T-helper 17 cell (primary cell): ENCODE measurements at regions not wholly inside any gene's neighbourhood (a gene's known extent, or its start where the extent isn't known, plus 50 kb on each side); places are given as distances from the start of the nearest gene placed in this dataset.
A peak's percentile ranks its signal among the peaks of the same experiment; 100 is the strongest.

Experiments
- ATAC-seq: fragments of 150-1000 bp; cut with Tn5 transposase; 2 replicates; pipeline ENCODE4 v1.10.0; 2021; ENCODE audit warnings: mild to moderate bottlenecking, moderate library complexity
- DNase-seq, 3 donors: peaks; one replicate each; pipeline versions ENCODE4 v3.0.0 to v3.0.0-alpha.2; 2020 to 2021
- H3K9me3 ChIP-seq: one replicate; pipeline ENCODE4 v1.7.0; 2013; ENCODE audit warnings: low read length, mild to moderate bottlenecking; ENCODE audit not compliant: control insufficient read depth, poor library complexity, severe bottlenecking
- H3K27ac Mint-ChIP-seq: one replicate; pipeline ENCODE4 v1.8.0; 2022; ENCODE audit warnings: mild to moderate bottlenecking, moderate library complexity, mixed read lengths
- H3K27me3 Mint-ChIP-seq: one replicate; pipeline ENCODE4 v1.8.0; 2022; ENCODE audit warnings: mixed read lengths
- H3K36me3 Mint-ChIP-seq: one replicate; pipeline ENCODE4 v1.8.0; 2022; ENCODE audit warnings: low read depth, mixed read lengths
- H3K4me1 Mint-ChIP-seq: one replicate; pipeline ENCODE4 v1.8.0; 2022; ENCODE audit warnings: mild to moderate bottlenecking, mixed read lengths
- H3K4me3 Mint-ChIP-seq: one replicate; pipeline ENCODE4 v1.8.0; 2022; ENCODE audit warnings: mild to moderate bottlenecking, moderate library complexity, mixed read lengths

- no peak for DNase-seq
- Mint-ChIP-seq H3K36me3 (peaks cover 3% of the 10 kb centered on the region), H3K27me3 (no peaks in the 10 kb centered on the region), H3K4me3 (no peak overlapping the region), H3K27ac (no peak overlapping the region), H3K4me1 (no peaks in the 10 kb centered on the region)
- H3K9me3 ChIP-seq = no peaks in the 10 kb centered on the region
- no peak for ATAC-seq
Measured at GRCh38 chr5:40308867-40309266, 370.8 kb upstream of the PTGER4 start.

DNA sequence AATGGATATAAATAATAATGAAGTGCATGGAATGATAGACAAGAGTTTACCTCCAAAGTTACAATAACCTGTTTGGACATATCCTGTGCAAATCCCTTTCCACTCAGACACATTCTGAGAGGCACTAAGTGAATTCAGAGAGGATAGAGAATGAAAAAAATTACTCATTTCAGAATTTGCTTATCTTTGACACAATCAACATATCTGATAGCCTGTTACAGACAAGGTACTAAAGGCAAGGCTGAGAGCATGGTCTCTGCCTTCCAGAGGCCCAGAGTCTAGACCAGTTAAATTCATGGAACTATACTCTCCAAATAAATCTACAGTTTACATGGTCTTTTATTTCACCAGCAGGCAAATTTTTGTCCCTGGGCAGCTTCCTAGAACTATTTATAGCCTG lies 371.8 kb upstream of the PTGER4 start:
- Mint-ChIP-seq H3K4me1 (no peaks in the 10 kb centered on the region), H3K27ac (no peak overlapping the region), H3K4me3 (no peak overlapping the region), H3K27me3 (no peaks in the 10 kb centered on the region), H3K36me3 (peaks cover 3% of the 10 kb centered on the region)
- ATAC-seq (no peak), DNase-seq (no peak)
- H3K9me3 ChIP-seq = no peaks in the 10 kb centered on the region

DNA sequence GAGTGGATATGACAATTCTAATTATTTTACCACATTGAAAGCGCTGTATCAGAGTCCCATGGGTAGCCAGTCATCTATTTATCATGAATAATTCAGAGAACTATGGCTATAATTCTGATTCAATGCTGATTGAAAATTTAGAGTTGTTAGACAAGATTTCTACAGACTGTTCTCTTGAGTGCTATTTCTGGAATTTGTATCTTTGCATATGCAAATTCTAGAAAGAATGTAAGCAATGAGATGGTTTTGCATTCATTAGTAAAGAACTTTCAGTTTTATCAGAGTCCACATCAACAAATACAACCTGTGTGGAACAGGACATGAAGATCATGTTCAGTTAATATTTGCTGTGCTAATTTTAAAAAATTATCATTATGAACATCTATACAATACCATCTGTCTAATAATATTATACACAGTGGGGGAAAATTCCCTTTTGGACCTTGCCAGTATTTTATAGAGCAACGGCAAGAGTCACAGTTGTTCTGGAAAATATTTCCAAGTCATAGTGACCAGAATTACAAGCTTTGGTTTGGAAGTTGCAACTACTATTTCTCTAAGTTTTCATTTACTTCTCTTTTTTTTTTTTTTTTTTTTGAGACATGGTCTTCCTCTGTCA lies 372.7 kb upstream of the PTGER4 start:
- peaks cover 3% of the 10 kb centered on the region for H3K36me3 Mint-ChIP-seq
- H3K4me3 Mint-ChIP-seq = no peak overlapping the region
- H3K4me1 Mint-ChIP-seq = no peaks in the 10 kb centered on the region
- H3K27me3 Mint-ChIP-seq = no peaks in the 10 kb centered on the region
- no peak for ATAC-seq
- DNase-seq = no peak
- H3K27ac Mint-ChIP-seq = no peak overlapping the region
- H3K9me3 ChIP-seq = no peaks in the 10 kb centered on the region

DNA sequence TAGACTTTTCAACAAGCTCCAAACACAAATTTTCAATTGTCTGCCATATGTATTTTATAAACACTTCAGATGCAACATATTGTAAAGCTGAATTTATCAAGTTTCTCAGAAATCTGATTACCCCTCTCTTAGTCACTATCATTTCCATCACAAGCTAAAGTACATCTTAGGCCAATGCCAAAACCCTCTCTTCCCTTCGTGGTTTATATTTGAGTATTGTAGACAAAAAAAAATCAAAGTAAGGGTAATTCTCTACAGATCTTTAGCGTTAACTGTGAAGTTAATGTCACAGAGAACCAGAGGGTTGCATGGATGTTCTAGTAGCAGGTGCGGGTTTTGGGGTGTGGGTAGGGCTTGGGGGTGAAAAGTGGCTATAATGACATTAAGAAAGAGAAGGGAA lies 387.7 kb upstream of the PTGER4 start:
- no peaks in the 10 kb centered on the region for H3K27me3 Mint-ChIP-seq
- no peaks in the 10 kb centered on the region for H3K9me3 ChIP-seq
- H3K4me1 Mint-ChIP-seq = no peaks in the 10 kb centered on the region
- H3K36me3 Mint-ChIP-seq = no peaks in the 10 kb centered on the region
- ATAC-seq (no peak), DNase-seq (no peak)
- H3K27ac Mint-ChIP-seq = no peak overlapping the region
- H3K4me3 Mint-ChIP-seq = no peak overlapping the region

DNA sequence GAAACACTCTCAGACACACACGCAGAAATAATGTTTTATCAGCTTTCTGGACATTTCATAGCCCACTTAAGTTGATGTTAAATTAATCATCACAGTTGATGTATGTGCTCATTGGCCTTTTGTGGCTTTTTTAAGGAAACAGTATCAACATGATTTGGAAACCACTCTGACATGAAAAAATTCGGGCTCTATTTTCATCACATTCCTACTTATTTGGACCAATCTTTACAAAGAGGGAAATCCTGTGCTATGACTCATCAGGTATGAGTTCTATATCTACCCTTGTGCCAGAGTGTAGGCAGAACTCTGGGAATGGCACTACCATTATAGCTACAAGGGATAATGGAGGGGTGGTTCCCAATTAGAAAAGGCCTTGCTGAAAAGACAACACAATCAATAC lies 388.4 kb upstream of the PTGER4 start:
- H3K27ac Mint-ChIP-seq = no peak overlapping the region
- H3K9me3 ChIP-seq = no peaks in the 10 kb centered on the region
- H3K36me3 Mint-ChIP-seq = no peaks in the 10 kb centered on the region
- H3K27me3 Mint-ChIP-seq = no peaks in the 10 kb centered on the region
- ATAC-seq = no peak
- H3K4me3 Mint-ChIP-seq = no peak overlapping the region
- no peaks in the 10 kb centered on the region for H3K4me1 Mint-ChIP-seq
- no peak for DNase-seq

- H3K27ac Mint-ChIP-seq = no peak overlapping the region
- DNase-seq (no peak), ATAC-seq (no peak)
- no peak overlapping the region for H3K4me3 Mint-ChIP-seq
- H3K36me3 Mint-ChIP-seq = no peaks in the 10 kb centered on the region
- H3K9me3 ChIP-seq = no peaks in the 10 kb centered on the region
- H3K4me1 Mint-ChIP-seq = no peaks in the 10 kb centered on the region
- no peaks in the 10 kb centered on the region for H3K27me3 Mint-ChIP-seq
Measured at GRCh38 chr5:40288800-40289485, 390.8 kb upstream of the PTGER4 start.

- no peaks in the 10 kb centered on the region for H3K9me3 ChIP-seq
- Mint-ChIP-seq H3K4me1 (no peaks in the 10 kb centered on the region), H3K4me3 (no peak overlapping the region), H3K27ac (no peak overlapping the region), H3K36me3 (no peaks in the 10 kb centered on the region), H3K27me3 (no peaks in the 10 kb centered on the region)
- ATAC-seq = no peak
- no peak for DNase-seq
Measured at GRCh38 chr5:40284863-40285262, 394.9 kb upstream of the PTGER4 start.

DNA sequence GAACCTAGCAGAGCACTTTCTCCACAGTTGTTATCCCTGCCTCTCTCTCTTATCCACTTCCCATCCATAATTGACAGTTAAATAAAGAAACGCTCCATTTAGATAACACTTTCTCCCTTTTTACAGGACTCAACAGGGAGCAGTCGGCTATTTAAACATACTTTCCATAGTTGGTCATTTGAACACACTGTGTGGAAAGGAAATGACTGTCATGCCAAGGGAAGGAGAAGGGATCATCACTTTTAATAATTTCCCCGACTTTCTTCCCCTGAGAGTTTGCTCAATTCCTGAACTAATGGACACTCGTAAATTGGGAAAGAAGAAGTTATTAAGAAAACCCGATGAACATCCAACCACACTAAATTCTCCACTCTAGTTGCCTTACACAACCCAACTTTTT lies 400.8 kb upstream of the PTGER4 start:
- Mint-ChIP-seq H3K4me1 (peaks cover 29% of the 10 kb centered on the region), H3K27me3 (no peaks in the 10 kb centered on the region), H3K4me3 (no peak overlapping the region), H3K27ac (peak overlapping the region; percentile 98), H3K36me3 (no peaks in the 10 kb centered on the region)
- H3K9me3 ChIP-seq = no peaks in the 10 kb centered on the region
- no peak for DNase-seq
- ATAC-seq = no peak

DNA sequence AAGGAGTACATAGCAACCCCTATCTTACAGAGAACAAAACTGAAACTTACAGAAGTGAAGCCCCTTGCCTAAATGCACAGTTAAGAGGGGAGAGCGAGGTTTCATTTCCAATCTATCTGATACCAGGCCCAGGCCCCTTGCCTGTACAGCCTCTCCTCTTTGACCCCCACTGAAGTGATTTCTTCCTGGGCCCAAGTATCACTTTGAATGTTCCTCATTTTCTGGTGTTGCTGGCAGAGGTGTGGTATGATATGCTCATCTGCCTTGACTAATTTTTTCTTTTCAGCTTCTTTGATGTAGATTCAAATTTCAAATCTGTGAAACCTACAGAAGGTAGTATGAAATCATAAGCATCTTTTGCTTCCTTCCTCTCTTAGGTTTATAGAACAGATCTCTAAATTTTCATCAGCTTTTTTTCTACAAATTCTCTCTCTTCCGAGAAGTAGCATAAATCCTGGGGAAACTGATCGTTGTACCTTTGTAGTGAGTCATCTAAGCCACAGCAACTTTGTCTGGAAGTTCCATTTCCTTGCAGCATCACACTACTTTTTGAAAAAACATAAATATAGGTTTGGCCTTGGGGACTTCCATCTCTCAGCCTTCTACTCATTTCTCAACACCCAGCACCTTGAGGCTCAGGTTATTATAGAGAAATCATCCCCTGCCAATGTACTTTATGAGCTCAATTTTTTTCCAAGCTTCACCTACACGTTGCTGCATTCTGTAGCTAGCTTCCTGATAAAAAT lies 402.4 kb upstream of the PTGER4 start:
- peak overlapping the region; percentile 98 for H3K27ac Mint-ChIP-seq
- H3K36me3 Mint-ChIP-seq = no peaks in the 10 kb centered on the region
- peaks cover 29% of the 10 kb centered on the region for H3K4me1 Mint-ChIP-seq
- H3K4me3 Mint-ChIP-seq = peak overlapping the region; percentile 80
- no peak for DNase-seq
- ATAC-seq = peak; percentile 79
- no peaks in the 10 kb centered on the region for H3K9me3 ChIP-seq
- no peaks in the 10 kb centered on the region for H3K27me3 Mint-ChIP-seq

DNA sequence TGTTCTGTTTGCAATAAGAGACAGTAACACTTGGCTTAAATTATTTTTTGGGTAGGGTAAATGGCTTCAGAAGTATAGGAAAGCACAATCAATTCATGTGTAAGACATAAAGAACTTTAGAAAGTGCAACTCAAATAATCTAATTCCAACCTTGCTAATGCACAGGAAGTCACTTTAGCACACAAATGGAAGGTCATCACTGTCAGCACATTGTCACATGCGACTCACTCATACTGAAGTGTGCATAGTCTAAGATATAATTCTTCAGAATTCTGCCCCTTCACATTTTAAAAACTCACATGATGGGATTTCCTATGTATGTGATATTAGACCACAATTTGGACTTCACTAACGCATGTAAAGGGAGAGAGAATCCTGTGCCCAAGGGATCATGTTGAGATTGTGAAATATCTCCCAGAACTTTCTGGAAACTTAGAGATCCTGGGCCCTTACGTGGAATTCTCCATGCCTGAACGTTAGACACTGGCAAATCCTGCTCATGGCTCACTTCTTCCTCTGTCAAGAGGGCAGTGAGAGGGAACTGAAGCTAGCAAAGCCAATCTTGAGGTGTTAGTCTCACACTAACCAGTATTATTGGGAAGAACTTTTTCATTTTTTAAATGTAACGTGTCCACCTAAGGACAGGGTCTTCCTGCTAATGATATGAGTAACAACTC lies 403.2 kb upstream of the PTGER4 start:
- ATAC-seq = peak; percentile 34

DNA sequence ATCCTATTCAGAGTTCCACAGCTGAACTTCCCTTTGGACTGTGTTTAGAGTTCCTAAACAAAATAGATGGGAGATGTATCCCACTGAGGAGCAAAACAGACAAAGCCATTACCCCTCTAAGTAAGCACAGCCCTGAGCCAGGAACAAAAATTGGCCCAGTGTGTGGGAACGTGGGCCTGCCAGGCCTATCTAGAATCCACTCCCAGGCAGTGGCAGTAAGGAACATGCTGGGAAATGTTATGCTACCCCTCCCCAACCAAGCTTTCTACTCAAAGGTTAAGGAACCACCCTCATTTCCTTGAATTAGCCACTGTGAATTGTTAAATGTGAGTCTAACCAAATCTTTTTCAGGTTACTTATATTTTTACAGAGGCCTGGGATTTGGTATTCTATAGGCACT lies 405.1 kb upstream of the PTGER4 start:
- H3K27me3 Mint-ChIP-seq = no peaks in the 10 kb centered on the region
- H3K27ac Mint-ChIP-seq = no peak overlapping the region
- H3K36me3 Mint-ChIP-seq = no peaks in the 10 kb centered on the region
- H3K9me3 ChIP-seq = no peaks in the 10 kb centered on the region
- ATAC-seq = no peak
- no peak for DNase-seq
- peaks cover 29% of the 10 kb centered on the region for H3K4me1 Mint-ChIP-seq
- H3K4me3 Mint-ChIP-seq = no peak overlapping the region

More for the DNA sequence above, 403.2 kb upstream of the PTGER4 start:
- Mint-ChIP-seq H3K27me3 (no peaks in the 10 kb centered on the region), H3K27ac (peak overlapping the region; percentile 98), H3K4me1 (peaks cover 29% of the 10 kb centered on the region), H3K36me3 (no peaks in the 10 kb centered on the region), H3K4me3 (peak overlapping the region; percentile 80)
- DNase-seq = no peak
- H3K9me3 ChIP-seq = no peaks in the 10 kb centered on the region

DNA sequence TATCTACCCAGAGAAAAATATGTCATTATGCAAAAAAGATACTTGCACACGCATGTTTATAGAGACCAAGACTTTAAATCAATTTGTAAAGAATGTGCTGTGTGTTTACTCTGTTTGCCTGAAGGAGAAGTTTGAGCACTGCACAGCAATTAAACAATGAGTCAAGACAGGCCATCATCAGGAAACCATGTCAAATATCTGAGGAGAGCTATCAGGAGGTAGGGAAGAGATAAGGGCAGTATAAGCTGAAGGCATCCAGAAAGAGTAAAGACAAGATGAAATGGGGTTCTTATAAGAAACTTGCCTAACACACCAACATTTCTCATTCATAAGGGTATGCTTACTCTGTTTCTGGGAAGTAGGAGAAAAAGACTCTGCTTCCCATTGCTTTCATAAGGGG lies 405.8 kb upstream of the PTGER4 start:
- Mint-ChIP-seq H3K36me3 (no peaks in the 10 kb centered on the region), H3K4me1 (peaks cover 29% of the 10 kb centered on the region), H3K27ac (no peak overlapping the region), H3K4me3 (no peak overlapping the region), H3K27me3 (no peaks in the 10 kb centered on the region)
- H3K9me3 ChIP-seq = no peaks in the 10 kb centered on the region
- DNase-seq (no peak), ATAC-seq (no peak)

GRCh38 chr5:40271476-40271875 lies 408.2 kb upstream of the PTGER4 start:
- DNase-seq = no peak
- peaks cover 12% of the 10 kb centered on the region for H3K4me1 Mint-ChIP-seq
- no peak overlapping the region for H3K4me3 Mint-ChIP-seq
- no peak overlapping the region for H3K27ac Mint-ChIP-seq
- no peaks in the 10 kb centered on the region for H3K9me3 ChIP-seq
- no peaks in the 10 kb centered on the region for H3K36me3 Mint-ChIP-seq
- H3K27me3 Mint-ChIP-seq = no peaks in the 10 kb centered on the region
- ATAC-seq = no peak
